EH (cell line): ENCODE measurements at regions not wholly inside any gene's neighbourhood (a gene's known extent, or its start where the extent isn't known, plus 50 kb on each side); places are given as distances from the start of the nearest gene placed in this dataset.

Experiments used
- DNase-seq: peaks from one replicate; pipeline ENCODE4 v3.0.0-alpha.2; 2015; ENCODE audit warnings: low read depth

- no peak for DNase-seq
Observed at GRCh38 chr3:64748244-64748904, 60.6 kb upstream of the ADAMTS9 start.

GRCh38 chr3:64747679-64748078, 59.9 kb upstream of the ADAMTS9 start:
- no peak for DNase-seq

GRCh38 chr3:64743887-64744243, 56.1 kb upstream of the ADAMTS9 start:
- no peak for DNase-seq

- DNase-seq = no peak
Observed at GRCh38 chr3:64743156-64743886, 55.5 kb upstream of the ADAMTS9 start.

GRCh38 chr3:64741341-64741740, 53.5 kb upstream of the ADAMTS9 start:
- DNase-seq = no peak

GRCh38 chr3:64739971-64740631, 52.3 kb upstream of the ADAMTS9 start:
- DNase-seq = no peak
